ENCODE measurements at regions not wholly inside any gene's neighbourhood (a gene's known extent, or its start where the extent isn't known, plus 50 kb on each side); places are given as distances from the start of the nearest gene placed in this dataset.

DNA sequence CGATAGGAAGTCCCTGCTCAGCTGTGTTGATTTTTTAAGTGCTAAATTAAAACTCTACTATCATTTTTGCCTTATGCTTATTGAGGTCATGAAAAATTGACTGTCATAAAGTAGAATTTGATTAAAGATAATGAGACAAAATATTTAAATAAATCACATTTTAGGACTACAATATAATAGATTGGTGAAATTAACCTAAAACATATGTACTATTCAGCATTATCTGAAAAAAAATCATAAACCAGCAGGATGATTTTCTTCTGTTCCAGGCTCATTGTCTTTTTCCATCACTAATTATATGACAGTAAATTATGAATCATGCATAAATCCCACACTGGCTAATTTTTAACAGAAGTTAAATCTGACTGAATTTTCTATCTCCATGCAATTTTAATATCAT is 373.6 kb upstream of the NRSN1 start:
- CTCF ChIA-PET, result no interaction called here
- no peak for FAIRE-seq
- intact Hi-C loops (cut with micrococcal nuclease), result no loop called here

More for the DNA sequence above, 373.6 kb upstream of the NRSN1 start:
- H3K9ac ChIP-seq (replicated peaks; ENCODE audit: extremely low read depth, insufficient read depth, low read length), result no peak overlapping the region
- no peak overlapping the region for H3K27ac ChIP-seq (ENCODE audit: insufficient read depth, low read depth, low read length)
- BruUV-seq (replicated peaks), result no TSS peak
- H3K4me1 ChIP-seq (ENCODE audit: control insufficient read depth, extremely low read depth, insufficient read depth, low read length), result no peaks in the 10 kb centered on the region
- no peak overlapping the region for H2AFZ ChIP-seq (ENCODE audit: low read depth, low read length)
- H3K9me3 ChIP-seq (replicated peaks; ENCODE audit: control insufficient read depth, insufficient read depth, low read length), result no peaks in the 10 kb centered on the region
- no peaks in the 10 kb centered on the region for H4K20me1 ChIP-seq (replicated peaks; ENCODE audit: control insufficient read depth, extremely low read depth, insufficient read depth, low read length)
- H3K4me3 ChIP-seq (replicated peaks in 1 of 3; ENCODE audit: insufficient read depth in 1 of 3, low read depth in 1 of 3, low read length in 3 of 3), result no peak overlapping the region
- TF ChIP-seq POLR2A (IDR thresholded peaks at IDR 0.05; ENCODE audit: low read depth, low read length) (no peak), MYC (IDR thresholded peaks at IDR 0.05; ENCODE audit: low read depth, low read length) (no peak), FOS (IDR thresholded peaks at IDR 0.05; ENCODE audit: borderline replicate concordance, insufficient read depth, low read length) (no peak), JUN (IDR thresholded peaks at IDR 0.05; ENCODE audit: borderline replicate concordance, insufficient read depth, insufficient read length, low read depth) (no peak), POLR2AphosphoS5 (IDR thresholded peaks at IDR 0.05; ENCODE audit: insufficient read depth, low read depth, low read length) (no peak), GATA2 (IDR thresholded peaks at IDR 0.05; ENCODE audit: insufficient read depth, insufficient read length, low read depth, low read length) (no peak), EZH2 (IDR thresholded peaks at IDR 0.05; ENCODE audit: borderline replicate concordance, low read depth, low read length, severe bottlenecking) (no peak)
- TF ChIP-seq, protein P1, sequence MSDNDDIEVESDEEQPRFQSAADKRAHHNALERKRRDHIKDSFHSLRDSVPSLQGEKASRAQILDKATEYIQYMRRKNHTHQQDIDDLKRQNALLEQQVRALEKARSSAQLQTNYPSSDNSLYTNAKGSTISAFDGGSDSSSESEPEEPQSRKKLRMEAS (IDR thresholded peaks at IDR 0.05; ENCODE audit: insufficient read depth, insufficient read length), result no peak
- TF ChIP-seq, protein P2, sequence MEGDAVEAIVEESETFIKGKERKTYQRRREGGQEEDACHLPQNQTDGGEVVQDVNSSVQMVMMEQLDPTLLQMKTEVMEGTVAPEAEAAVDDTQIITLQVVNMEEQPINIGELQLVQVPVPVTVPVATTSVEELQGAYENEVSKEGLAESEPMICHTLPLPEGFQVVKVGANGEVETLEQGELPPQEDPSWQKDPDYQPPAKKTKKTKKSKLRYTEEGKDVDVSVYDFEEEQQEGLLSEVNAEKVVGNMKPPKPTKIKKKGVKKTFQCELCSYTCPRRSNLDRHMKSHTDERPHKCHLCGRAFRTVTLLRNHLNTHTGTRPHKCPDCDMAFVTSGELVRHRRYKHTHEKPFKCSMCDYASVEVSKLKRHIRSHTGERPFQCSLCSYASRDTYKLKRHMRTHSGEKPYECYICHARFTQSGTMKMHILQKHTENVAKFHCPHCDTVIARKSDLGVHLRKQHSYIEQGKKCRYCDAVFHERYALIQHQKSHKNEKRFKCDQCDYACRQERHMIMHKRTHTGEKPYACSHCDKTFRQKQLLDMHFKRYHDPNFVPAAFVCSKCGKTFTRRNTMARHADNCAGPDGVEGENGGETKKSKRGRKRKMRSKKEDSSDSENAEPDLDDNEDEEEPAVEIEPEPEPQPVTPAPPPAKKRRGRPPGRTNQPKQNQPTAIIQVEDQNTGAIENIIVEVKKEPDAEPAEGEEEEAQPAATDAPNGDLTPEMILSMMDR (IDR thresholded peaks at IDR 0.05; ENCODE audit: extremely low read depth in 1 of 2, insufficient read depth in 1 of 2, low read depth in 1 of 2, low read length in 2 of 2), result no peak
- dilution Hi-C loops (cut with MboI; ENCODE audit: extremely low pct_ligation_motif_present, low sequenced_read_pairs), result no loop called here
- no peaks in the 10 kb centered on the region for H3K9me1 ChIP-seq (replicated peaks; ENCODE audit: control insufficient read depth, extremely low read depth, insufficient read depth, low read length)
- no peak for DNase-seq (ENCODE audit: low read depth, low spot score)
- POLR2A ChIA-PET, result no interaction called here
- no peaks in the 10 kb centered on the region for H3K27me3 ChIP-seq (ENCODE audit: control insufficient read depth in 2 of 2, insufficient read depth in 2 of 2, low read length in 2 of 2)
- H3K36me3 ChIP-seq (ENCODE audit: control insufficient read depth in 2 of 2, extremely low read depth in 1 of 2, insufficient read depth in 2 of 2, low read length in 2 of 2), result no peaks in the 10 kb centered on the region
- no peak overlapping the region for H3K4me2 ChIP-seq (ENCODE audit: insufficient read depth, low read length)
- no peaks in the 10 kb centered on the region for H3K79me2 ChIP-seq (ENCODE audit: control insufficient read depth, insufficient read depth, low read length)
